ENCODE measurements at regions not wholly inside any gene's neighbourhood (a gene's known extent, or its start where the extent isn't known, plus 50 kb on each side); places are given as distances from the start of the nearest gene placed in this dataset.

GRCh38 chr4:128709268-128709667, 100.2 kb upstream of the JADE1 start:
- Histone ChIP-seq H3K36me3 (ENCODE audit: control insufficient read depth in 2 of 2, insufficient read depth in 1 of 2, low read length in 2 of 2) (no peaks in the 10 kb centered on the region), H3K4me3 (ENCODE audit: low read depth, low read length) (no peak overlapping the region), H3K4me1 (ENCODE audit: control insufficient read depth, insufficient read depth, low read length) (no peaks in the 10 kb centered on the region), H3K27ac (ENCODE audit: extremely low read depth, low read depth, low read length) (no peak overlapping the region), H3K9me3 (ENCODE audit: control insufficient read depth, insufficient read depth, low read depth, low read length) (no peaks in the 10 kb centered on the region)
- CTCF ChIA-PET, result no interaction called here
- TF ChIP-seq ZNF239 (tag by site-specific recombination; IDR thresholded peaks at IDR 0.05) (no peak), AEBP2 (tag by site-specific recombination; IDR thresholded peaks at IDR 0.05; ENCODE audit: borderline replicate concordance) (no peak), BCL11B (tag by site-specific recombination; IDR thresholded peaks at IDR 0.05; ENCODE audit: low read depth) (no peak), WT1 (tag by site-specific recombination; IDR thresholded peaks at IDR 0.05) (no peak), ZNF350 (tag by site-specific recombination; IDR thresholded peaks at IDR 0.05) (no peak), ZNF830 (tag by site-specific recombination; IDR thresholded peaks at IDR 0.05; ENCODE audit: low read depth) (no peak), ZNF16 (tag by site-specific recombination; IDR thresholded peaks at IDR 0.05; ENCODE audit: low read depth) (no peak), ZBTB8A (tag by site-specific recombination; IDR thresholded peaks at IDR 0.05) (no peak), MEIS1 (CRISPR knock-in tag; IDR thresholded peaks at IDR 0.05; ENCODE audit: borderline replicate concordance) (no peak), SALL2 (tag by site-specific recombination; IDR thresholded peaks at IDR 0.05; ENCODE audit: borderline replicate concordance) (no peak), ZNF37A (tag by site-specific recombination; IDR thresholded peaks at IDR 0.05) (no peak), ZNF335 (tag by site-specific recombination; conservative IDR thresholded peaks at IDR 0.05) (no peak), ZBTB17 (tag by site-specific recombination; IDR thresholded peaks at IDR 0.05) (no peak), ZNF600 (tag by site-specific recombination; IDR thresholded peaks at IDR 0.05) (no peak), ZNF354C (tag by site-specific recombination; IDR thresholded peaks at IDR 0.05; ENCODE audit: borderline replicate concordance, low read depth) (no peak)
- TF ChIP-seq, protein P1, sequence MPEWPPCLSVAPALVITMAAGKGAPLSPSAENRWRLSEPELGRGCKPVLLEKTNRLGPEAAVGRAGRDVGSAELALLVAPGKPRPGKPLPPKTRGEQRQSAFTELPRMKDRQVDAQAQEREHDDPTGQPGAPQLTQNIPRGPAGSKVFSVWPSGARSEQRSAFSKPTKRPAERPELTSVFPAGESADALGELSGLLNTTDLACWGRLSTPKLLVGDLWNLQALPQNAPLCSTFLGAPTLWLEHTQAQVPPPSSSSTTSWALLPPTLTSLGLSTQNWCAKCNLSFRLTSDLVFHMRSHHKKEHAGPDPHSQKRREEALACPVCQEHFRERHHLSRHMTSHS (tag by site-specific recombination; IDR thresholded peaks at IDR 0.05), result no peak
- TF ChIP-seq, protein P2, sequence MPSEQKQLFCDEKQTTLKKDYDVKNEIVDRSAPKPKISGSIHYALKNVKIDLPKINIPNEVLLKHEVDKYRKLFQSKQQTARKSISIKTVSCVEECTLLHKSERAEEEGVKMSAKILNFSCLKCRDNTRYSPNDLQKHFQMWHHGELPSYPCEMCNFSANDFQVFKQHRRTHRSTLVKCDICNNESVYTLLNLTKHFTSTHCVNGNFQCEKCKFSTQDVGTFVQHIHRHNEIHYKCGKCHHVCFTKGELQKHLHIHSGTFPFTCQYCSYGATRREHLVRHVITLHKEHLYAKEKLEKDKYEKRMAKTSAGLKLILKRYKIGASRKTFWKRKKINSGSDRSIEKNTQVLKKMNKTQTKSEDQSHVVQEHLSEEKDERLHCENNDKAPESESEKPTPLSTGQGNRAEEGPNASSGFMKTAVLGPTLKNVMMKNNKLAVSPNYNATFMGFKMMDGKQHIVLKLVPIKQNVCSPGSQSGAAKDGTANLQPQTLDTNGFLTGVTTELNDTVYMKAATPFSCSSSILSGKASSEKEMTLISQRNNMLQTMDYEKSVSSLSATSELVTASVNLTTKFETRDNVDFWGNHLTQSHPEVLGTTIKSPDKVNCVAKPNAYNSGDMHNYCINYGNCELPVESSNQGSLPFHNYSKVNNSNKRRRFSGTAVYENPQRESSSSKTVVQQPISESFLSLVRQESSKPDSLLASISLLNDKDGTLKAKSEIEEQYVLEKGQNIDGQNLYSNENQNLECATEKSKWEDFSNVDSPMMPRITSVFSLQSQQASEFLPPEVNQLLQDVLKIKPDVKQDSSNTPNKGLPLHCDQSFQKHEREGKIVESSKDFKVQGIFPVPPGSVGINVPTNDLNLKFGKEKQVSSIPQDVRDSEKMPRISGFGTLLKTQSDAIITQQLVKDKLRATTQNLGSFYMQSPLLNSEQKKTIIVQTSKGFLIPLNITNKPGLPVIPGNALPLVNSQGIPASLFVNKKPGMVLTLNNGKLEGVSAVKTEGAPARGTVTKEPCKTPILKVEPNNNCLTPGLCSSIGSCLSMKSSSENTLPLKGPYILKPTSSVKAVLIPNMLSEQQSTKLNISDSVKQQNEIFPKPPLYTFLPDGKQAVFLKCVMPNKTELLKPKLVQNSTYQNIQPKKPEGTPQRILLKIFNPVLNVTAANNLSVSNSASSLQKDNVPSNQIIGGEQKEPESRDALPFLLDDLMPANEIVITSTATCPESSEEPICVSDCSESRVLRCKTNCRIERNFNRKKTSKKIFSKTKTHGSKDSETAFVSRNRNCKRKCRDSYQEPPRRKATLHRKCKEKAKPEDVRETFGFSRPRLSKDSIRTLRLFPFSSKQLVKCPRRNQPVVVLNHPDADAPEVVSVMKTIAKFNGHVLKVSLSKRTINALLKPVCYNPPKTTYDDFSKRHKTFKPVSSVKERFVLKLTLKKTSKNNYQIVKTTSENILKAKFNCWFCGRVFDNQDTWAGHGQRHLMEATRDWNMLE (tag by site-specific recombination; conservative IDR thresholded peaks at IDR 0.05; ENCODE audit: low read depth), result no peak
- TF ChIP-seq, protein P3, sequence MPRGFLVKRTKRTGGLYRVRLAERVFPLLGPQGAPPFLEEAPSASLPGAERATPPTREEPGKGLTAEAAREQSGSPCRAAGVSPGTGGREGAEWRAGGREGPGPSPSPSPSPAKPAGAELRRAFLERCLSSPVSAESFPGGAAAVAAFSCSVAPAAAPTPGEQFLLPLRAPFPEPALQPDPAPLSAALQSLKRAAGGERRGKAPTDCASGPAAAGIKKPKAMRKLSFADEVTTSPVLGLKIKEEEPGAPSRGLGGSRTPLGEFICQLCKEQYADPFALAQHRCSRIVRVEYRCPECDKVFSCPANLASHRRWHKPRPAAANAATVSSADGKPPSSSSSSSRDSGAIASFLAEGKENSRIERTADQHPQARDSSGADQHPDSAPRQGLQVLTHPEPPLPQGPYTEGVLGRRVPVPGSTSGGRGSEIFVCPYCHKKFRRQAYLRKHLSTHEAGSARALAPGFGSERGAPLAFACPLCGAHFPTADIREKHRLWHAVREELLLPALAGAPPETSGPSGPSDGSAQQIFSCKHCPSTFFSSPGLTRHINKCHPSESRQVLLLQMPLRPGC (tag by site-specific recombination; IDR thresholded peaks at IDR 0.05), result no peak
- POLR2A ChIA-PET, result no interaction called here

Data from HEK293 (cell line).